NCI-H774 (cell line): ENCODE measurements at regions not wholly inside any gene's neighbourhood (a gene's known extent, or its start where the extent isn't known, plus 50 kb on each side); places are given as distances from the start of the nearest gene placed in this dataset.
"Not testable (repeated sequence)": the region's sequence is repeated elsewhere in the genome, so short reads cannot be mapped to it uniquely, and the experiment has no call there.

Source experiments
- DNase-seq: peaks from one replicate; lab custom pipeline; 2025; lab: John Stamatoyannopoulos, UW

DNA sequence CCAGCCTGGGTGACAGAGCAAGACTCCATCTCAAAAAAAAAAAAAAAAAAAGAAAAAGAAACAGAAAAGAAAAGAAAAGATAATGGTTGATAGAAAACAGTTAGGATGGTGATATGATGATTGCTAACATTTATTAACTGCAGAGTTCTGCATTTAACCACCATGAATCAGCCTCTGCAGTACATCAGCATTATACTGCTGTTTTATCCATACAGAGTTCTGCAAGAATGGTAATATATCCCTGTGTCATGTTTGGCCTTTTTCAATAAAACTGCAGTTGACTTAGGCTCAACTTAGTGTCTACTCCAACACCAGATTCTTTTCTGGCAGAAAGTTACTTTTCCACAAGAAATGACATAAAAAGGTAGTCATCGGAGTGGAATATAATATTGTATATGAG is 62.6 kb downstream of the DUSP6 start:
- DNase-seq: no peak

DNA sequence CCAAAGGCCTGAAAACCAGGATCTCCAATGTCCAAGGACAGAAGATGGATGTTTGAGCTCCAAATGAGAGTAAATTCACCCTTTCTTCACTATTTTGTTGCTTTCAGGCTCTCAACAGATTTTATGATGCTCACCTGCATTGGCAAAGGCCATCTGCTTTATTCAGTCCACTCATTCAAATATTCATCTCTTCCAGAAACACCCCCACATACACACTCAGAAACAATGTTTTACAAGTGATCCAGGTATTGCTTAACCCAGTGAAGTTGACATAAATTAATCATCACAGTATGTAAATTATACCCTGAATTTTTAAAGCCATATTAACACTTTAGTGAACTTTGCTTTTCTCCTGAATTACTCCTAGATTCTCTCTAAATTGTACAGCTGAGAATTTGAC is 63.3 kb downstream of the DUSP6 start:
- DNase-seq: no peak

DNA sequence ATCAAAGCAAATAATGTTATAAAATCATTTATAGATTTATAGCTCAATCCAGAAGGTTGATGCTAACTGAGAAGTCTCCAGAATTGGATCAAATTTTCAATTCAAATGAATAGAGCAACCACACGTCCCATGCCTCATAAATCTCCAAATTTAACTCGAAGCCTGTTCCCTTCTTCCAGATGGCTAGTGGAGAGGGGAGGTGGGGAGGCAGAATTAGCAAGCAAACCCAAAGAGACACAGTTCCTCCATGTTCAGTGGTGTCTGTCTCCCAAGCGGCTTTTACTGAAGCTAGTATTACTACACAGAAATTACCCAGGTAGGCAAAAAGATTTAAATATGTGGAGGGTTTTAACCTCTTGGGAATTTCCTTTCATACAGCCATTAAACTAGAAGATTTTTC is 65.8 kb downstream of the DUSP6 start:
- DNase-seq: no peak

DNA sequence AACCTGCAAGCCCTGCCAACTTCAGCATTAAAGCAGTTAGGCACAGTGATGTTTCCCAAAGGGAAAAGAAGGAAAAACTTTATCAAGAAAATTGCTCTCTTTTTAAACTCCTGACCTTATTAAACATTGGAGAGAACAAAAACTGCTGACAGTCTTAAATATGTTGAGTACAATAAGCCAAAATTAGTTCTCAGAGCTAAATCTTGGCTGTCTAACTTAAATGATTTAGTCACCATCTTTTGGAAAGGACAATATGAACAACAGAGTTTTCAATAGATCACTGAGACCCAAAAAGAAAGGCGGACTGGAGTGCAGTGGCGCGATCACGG is 70.8 kb downstream of the DUSP6 start:
- no peak for DNase-seq

DNA sequence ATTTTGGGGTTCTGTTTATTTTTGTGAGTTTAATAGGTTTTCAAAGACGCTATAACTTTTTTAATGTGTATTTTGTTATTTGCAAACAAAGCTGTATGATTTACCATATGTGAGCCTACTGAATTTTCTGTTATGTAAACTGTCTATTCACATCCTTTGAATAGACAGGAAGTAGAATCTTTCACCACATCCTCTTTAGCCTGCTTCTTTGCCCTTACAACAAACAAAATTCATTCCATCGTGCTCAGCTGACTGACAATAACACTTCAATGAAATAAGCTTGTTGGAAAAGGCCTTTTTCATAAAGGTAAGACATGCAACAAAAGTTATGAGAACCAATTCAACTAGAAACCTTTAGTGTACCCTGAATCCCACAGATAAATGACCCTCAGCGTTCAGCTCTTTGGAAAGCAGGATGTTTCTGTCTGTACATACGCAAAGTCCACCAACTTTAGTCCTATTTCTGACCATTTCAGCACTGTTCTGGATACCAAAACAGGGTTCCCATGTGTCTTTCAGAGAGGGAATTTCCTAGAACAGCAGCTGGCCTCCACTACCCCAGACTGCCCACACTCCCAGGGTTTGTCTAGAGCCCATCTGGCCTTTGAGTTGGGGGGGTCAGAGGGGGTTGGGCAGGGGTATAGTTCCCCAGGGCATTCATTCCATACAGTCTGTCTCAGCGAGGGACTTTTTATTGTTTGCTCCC is 71.3 kb downstream of the DUSP6 start:
- no peak for DNase-seq

DNA sequence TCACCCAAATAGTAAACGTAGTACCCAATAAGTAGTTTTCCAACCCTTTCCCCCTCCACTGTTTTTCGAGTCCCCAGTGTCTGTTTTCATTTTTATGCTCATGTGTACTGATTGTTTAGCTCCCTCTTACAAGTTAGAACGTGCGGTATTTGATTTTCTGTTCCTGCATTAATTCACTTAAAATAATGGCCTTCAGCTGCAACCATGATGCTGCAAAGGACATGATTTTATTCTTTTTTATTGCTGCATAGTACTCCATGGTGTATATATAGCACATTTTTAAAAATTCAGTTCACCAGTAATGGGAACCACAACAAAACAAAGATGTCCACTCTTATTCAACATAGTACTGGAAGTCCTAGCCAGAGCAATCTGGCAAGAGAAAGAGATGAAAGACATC is 72.8 kb downstream of the DUSP6 start:
- no peak for DNase-seq

DNA sequence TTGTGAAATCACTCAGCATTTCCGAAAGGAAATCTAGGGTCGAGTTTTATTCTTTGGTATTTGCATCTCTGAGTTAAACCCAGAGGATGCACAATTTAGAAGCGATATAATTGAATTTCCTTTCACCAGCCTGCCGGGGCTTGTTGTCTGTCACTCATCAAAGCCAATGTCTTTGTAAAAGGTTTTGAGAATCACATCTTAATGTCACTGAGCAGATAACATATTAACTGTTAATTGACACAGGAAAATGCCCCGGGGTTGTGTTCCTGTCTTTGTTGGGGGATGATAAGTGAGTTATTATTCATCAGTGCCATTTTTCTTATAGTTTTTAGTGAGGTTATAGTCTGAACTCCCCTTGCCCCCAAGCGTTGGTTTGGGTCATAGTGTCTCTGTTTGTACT is 73.4 kb downstream of the DUSP6 start:
- DNase-seq: no peak

DNA sequence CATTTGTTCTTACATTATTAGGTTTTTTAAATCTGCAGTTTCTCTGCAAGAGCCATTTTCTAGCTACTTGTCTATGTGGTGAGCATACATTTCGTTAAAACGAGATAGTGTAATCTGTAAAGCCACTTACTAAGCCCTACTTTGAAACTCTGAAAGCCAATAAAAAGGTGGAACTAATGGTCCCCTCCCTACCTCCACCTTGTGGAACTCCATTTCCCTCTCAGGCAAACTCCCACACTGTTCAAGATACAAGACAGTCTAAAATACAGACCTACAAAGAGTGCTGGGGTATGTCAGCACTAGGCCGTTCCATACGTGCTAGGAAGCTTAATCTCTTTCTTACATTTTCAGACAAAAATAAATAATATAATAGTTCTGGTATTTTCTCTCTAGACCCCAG is 74.1 kb downstream of the DUSP6 start:
- DNase-seq: no peak

DNA sequence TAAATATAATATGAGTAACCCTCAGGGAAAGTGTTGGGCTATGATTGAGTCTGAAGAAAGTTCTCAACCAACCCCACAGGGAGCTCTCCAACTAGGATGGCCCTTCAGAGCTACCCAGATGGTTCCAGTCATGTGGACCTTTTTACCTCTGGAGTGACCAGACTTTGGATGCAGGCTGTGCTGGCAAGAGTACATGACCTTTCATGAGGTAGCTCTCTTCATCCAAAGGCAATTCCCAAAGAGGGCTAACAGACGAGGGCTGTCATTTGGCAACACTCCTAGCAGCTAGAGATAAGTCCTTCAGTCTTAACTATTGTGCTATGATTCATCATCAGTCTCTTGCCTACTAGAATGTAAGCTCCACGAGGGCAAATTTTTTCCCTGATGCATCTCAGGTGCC is 75.4 kb downstream of the DUSP6 start:
- no peak for DNase-seq

DNA sequence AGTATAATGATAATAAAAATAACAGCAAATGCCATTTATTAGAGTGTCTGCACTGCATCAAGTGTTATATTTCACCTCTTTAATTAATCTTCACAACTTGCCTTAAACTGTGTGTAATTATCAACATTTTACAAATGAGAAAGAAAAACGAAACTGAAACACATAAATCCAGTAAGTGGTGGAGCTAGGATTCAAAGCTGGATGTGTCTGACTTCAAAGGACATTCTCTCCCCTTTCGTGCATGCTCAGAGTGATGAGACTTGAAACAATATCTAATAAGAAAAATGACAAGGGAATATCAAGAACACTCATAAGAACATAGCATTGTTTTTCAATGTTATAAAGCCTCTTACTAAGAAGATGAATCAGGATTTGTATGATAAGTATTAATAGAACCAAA is 78.8 kb downstream of the DUSP6 start:
- DNase-seq: no peak

DNA sequence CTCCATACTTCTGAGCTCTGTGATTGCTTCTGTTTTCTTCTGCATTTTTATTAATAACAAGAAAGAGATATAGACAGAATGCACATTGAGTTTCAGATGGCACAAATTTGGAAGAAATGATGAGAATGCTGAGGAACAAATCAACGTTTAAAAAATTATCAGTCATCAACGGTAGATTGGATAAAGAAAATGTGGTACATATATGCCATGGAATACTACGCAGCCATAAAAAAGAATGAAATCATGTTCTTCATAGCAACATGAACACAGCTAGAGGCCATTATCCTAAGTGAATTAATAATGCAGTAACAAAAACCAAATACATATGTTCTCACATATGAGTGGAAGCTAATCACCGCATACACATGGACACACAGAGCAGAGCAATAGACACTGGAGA is 81.8 kb downstream of the DUSP6 start:
- no peak for DNase-seq

DNA sequence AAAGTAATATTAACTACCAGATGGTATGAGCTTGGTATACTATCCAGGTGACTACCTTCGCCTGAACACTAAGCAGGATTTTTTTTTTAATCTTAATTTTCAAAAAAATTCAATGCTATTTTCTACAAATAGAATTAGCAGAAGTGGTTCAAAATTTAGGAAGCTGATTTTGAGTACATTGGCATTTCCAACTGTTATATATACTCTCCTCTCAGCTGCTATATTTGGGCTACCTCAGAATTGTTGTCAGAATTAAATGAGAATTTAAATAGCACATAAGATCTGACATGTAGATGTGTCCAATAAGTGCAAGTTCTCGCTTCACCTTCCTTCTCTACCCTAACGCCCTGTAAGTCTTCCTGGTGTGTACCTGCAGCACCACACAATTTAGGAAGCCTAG is 83.1 kb downstream of the DUSP6 start:
- no peak for DNase-seq

DNA sequence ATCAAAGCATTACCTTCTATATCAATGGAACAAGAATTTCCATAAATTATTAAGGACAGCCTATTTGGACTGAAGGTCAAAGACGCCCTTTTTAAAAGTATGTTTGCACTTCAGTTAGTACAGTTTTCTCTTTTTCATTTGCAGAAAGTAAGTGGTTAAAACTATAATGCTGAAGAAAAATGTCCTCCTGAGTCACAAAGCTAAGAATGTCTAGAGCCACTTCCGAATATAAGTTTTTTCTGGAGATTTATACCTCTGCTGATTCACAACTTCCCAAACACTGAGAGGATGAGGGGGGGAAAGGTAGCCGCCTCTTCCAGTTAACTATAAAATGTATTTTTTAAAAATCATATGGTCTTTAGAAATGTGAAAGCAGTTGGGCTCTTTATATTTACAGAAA is 84.9 kb downstream of the DUSP6 start:
- no peak for DNase-seq

DNA sequence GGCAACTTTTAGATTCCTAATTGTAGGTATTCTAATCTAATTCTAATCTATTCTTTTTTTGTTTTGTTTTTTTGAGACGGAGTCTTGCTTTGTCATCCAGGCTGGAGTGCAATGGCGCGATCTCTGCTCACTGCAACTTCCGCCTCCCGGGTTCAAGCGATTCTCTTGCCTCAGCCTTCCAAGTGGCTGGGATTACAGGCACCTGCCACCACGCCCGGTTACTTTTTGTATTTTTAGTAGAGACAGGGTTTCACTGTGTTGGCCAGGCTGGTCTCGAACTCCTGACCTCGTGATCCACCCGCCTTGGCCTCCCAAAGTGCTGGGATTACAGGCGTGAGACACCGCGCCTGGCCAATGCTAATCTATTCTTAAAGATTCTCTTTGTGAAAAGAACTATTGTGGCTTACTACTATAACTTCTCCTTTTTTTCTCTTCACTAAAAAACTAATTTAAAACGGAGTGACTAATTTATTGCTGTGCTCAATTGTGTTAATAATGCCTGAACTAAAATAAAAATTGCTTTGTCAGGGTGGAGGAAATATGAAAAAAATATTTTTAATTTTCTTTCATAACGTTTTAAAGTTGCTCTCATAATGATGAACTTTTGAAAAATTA is 85.6 kb downstream of the DUSP6 start:
- not testable (repeated sequence) for DNase-seq

DNA sequence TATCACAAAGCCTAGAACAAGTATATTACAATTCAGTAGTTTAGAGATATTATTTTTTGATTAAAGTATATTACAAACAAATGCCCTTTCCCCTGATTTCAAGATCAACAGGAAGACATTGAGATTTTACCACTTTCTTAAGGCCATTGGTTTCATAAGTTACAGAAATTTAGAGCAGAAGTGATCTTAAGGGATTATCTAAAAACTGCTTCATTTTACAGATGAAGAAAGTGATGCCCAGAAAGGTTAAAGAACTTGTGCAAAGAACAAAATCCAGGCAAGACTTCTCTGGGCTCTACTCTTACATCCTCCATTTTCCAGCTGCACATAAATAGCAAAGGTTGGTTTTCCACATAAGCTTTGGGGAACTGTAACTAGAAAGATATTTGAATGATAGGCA is 87.5 kb downstream of the DUSP6 start:
- DNase-seq: no peak

DNA sequence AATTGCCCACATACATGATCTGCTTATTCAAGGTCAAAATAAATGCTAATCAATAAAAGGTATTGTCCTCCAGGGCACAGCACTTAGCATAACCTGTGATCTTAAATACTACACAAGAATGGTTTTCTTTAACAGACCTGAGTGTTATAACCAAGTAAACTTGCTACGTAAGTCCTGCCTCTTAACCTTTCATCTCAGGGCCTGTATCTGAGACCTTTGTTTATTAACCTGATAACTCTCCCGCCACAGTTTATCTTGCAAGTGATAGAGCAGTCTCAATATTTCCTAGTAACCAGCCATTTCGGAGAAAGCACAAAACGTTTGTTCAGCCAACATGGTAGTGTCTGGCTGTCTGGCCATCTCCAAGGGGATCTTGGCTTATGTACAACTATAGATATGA is 88.4 kb downstream of the DUSP6 start:
- no peak for DNase-seq

DNA sequence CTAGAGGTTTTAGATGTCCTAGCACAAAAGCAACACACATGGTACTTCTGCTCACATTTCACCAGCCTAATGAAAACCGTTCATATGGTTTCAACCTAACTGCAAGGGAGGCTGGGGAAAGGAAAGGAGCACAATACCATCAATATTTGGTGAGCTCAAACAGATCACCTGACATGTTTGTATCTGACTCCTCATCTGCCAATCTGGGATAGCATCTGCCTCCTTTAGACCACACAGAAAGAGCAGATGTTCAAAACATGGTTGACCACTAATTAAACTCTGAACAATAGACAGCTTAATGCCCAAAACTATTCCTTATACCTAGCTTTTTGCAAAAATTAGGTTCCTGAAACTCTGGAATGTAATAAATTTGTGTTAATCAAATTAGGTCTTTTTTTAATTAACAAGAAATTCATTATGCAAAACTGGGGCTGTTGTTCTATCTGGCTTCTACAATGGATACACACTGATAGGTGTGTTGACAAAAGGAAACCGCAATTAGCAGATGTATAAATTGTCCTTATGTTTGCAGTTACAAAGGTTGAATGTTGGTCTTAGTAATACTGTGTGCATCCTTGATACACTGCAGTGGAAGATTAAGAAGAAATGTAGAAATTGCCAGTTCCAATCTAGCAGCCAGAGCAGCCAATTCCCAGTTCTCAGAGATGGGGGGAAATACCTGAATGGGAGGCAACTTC is 89.3 kb downstream of the DUSP6 start:
- no peak for DNase-seq

DNA sequence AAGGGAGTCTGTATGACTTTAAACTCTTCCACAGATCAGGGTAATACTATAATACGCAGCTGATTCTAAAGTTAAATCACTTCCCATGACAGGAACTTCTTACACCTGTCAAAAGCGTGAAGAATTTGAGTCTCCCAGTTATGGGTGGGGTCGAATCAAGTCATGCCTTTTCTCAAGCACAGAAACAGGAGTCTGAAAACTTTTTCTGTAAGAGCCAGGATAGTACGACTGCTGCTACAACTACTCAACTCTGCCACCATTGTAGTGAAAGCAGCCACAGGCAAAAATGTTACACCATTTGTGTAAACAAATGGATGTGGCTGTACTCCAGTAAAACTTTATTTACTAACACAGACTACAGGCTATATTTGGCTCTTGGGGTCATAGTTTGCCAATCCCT is 90.3 kb downstream of the DUSP6 start:
- peak; percentile 16 for DNase-seq

DNA sequence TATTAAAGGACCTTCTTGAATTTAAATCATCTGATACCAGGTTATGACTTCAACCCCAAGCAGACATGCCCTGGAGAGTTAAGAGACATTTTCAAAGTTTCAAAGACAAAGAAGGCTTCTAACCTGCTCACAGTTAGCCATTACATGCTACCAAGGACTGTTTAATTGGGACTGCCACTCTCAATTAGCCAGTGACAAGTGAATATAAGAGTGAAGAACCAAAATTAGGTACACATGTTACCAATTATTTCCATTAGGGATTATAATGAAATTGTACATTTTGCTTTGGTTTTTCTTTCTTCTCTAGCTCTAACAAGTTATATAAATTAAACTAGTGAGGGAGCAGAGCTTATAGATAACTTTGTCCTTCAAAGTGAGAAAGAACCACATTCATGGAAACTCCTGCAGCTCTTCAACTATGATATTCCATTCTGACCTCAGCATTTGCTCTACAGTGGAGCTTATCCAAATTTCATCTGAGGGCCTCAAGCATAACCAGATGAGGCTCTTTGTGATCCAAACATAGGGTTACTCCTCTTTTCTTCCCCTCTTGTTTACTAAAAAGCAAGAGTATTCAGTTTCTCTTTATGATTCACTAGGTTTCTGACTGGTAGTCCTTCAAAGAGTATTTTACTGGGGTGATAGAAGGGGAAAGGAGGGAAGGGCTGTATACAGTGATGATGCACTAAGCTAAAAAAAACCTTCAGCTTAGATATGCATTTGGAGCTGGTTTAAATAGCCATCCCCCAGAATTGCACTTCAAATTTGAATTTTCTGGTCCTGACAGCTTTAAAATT is 91.3 kb downstream of the DUSP6 start:
- DNase-seq: no peak

DNA sequence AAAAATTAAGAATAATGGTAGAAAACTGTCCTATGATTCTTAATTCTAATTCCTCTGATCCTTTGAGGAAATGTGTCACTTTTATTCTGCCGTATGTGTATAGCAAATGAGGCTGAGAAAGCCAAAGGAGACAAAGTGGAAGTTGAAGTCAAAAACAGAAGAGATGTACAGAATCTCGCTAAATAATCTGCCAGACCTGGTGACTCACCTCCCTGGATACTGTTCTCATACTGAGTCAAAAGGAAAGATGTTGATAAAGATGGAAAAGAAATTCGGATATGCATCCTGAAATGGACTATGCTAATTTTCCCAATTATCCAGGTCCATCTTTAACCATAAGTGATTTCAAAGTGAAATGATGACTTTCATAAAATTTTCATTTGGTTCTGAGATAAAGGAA is 92.5 kb downstream of the DUSP6 start:
- DNase-seq: no peak

DNA sequence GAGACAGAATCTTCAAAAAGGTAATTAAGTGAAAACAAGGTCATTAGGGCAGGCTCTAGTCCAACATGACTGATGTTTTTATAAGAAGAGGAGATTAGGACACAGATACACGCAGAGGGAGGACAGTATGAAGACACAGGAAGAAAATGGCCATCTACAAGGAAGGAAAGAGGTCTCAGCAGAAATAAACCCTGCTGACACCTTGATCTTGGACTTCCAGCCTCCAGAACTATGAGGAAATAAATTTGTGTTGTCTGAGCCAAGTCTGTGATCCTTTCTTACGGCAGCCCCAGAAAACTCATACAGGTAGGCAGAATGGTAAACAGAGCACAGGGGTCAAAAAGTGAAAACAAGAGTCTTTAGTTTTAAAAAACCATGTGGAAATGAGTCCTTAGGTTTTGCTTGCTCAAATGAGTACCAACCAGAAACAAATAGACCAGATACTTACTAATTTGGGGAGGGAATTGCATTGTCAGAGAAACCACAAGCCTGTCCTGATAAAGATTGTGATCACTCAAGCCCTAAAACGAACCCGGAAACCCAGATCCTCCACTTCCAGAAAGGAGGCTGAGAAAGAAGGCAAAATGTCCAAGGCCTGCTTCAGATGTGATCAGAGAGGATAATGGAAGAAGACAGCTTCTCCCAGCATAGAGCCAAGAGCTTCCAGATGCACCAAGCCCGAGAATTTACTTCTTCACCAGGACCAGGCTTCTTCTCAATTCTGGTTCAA is 93.9 kb downstream of the DUSP6 start:
- DNase-seq: no peak

DNA sequence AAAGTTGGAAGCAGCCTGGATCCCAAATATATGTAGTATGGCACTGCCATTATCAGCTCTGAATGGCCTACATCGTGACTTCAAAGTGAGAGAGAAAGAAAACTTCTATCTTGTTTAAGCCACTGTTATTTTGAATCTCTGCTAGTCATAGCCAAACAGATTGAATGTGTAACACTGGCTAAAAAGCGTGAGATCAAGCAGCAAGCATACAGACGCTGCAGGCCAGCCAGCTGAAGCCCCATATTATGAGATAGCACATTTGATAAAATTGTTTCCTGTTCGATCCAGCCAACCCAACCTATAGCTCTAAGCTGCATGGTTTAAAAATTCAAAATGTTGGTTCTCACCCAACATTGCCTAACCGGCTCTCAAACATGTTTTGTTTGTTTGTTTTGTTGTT is 95.0 kb downstream of the DUSP6 start:
- no peak for DNase-seq
